GM12865 (cell line): ENCODE measurements at regions not wholly inside any gene's neighbourhood (a gene's known extent, or its start where the extent isn't known, plus 50 kb on each side); places are given as distances from the start of the nearest gene placed in this dataset.

ENCODE experiments used
- DNase-seq: peaks from one replicate; pipeline ENCODE4 v3.0.0; 2010; ENCODE audit warnings: low read depth
- H3K4me3 ChIP-seq: 2 replicates; pipeline ENCODE4 v1.5.1; 2011; ENCODE audit warnings: mild to moderate bottlenecking, low read depth, low read length, control low read depth
- CTCF ChIP-seq: IDR thresholded peaks from 2 replicates; pipeline ENCODE4 v1.5.1; 2011; ENCODE audit warnings: low read length, control low read depth, low read depth, inconsistent platforms; ENCODE audit not compliant: insufficient read depth; ENCODE audit errors: missing control alignments

GRCh38 chr6:145161501-145161900 is 573.8 kb downstream of the EPM2A start:
- DNase-seq: no peak
- TF ChIP-seq CTCF: no peak
- no peak overlapping the region for H3K4me3 ChIP-seq

GRCh38 chr6:145169726-145170224 is 565.5 kb downstream of the EPM2A start:
- H3K4me3 ChIP-seq: no peak overlapping the region
- TF ChIP-seq CTCF: no peak
- no peak for DNase-seq

- DNase-seq: no peak
- TF ChIP-seq CTCF: no peak
Observed at GRCh38 chr6:145175470-145175869, 559.9 kb downstream of the EPM2A start.

GRCh38 chr6:145178391-145178790 is 556.9 kb downstream of the EPM2A start:
- TF ChIP-seq CTCF: no peak
- no peak overlapping the region for H3K4me3 ChIP-seq
- no peak for DNase-seq

More at GRCh38 chr6:145175470-145175869, 559.9 kb downstream of the EPM2A start:
- H3K4me3 ChIP-seq: no peak overlapping the region

- TF ChIP-seq CTCF: no peak
- DNase-seq: no peak
Observed at GRCh38 chr6:145187491-145188206, 547.7 kb downstream of the EPM2A start.

GRCh38 chr6:145189836-145190235 is 545.5 kb downstream of the EPM2A start:
- no peak for DNase-seq
- no peak for TF ChIP-seq CTCF
- no peak overlapping the region for H3K4me3 ChIP-seq

More at GRCh38 chr6:145187491-145188206, 547.7 kb downstream of the EPM2A start:
- no peak overlapping the region for H3K4me3 ChIP-seq

- TF ChIP-seq CTCF: no peak
- DNase-seq: no peak
- H3K4me3 ChIP-seq: no peak overlapping the region
Observed at GRCh38 chr6:145194389-145194788, 540.9 kb downstream of the EPM2A start.
